ENCODE measurements at regions not wholly inside any gene's neighbourhood (a gene's known extent, or its start where the extent isn't known, plus 50 kb on each side); places are given as distances from the start of the nearest gene placed in this dataset.

- Mint-ChIP-seq H3K4me1 (no peaks in the 10 kb centered on the region), H3K36me3 (ENCODE audit: insufficient read depth in 1 of 3, low read depth in 3 of 3) (peaks cover 0 to 17% (median 6%) of the 10 kb centered on the region in 3 experiments; a peak in 2 of 7 replicates), H3K9me3 (peaks cover 8 to 15% of the 10 kb centered on the region in 2 experiments; a peak in 3 of 5 replicates), H3K27ac (peak overlapping the region in 1 of 3 experiments; percentile 62; a peak in 1 of 7 replicates), H3K27me3 (ENCODE audit: low read depth) (no peaks in the 10 kb centered on the region), H3K4me3 (no peak overlapping the region; a peak in 1 of 5 replicates)
- H3K79me2 ChIP-seq (ENCODE audit: insufficient read depth, low read length) = no peaks in the 10 kb centered on the region
- no peak for DNase-seq
- no peaks in the 10 kb centered on the region for H4K20me1 ChIP-seq (ENCODE audit: control insufficient read depth, insufficient read depth, insufficient read length)
- no peak overlapping the region for H4K91ac ChIP-seq (ENCODE audit: insufficient read length, low read depth, low read length)
- no peak overlapping the region for H3T11ph ChIP-seq (ENCODE audit: low read length)
- no peak overlapping the region for H2AK5ac ChIP-seq (ENCODE audit: insufficient read length, low read length)
- no peak overlapping the region for H3K27ac ChIP-seq (ENCODE audit: insufficient read length, low read depth, low read length)
- no peak overlapping the region for H3K4ac ChIP-seq (ENCODE audit: low read depth, low read length)
- no peak overlapping the region for H3K23ac ChIP-seq (ENCODE audit: insufficient read length, low read depth, low read length)
- no peak overlapping the region for H3K56ac ChIP-seq (ENCODE audit: insufficient read length, low read depth, low read length)
- H3K9ac ChIP-seq (ENCODE audit: extremely low read depth, insufficient read length, low read length) = no peak overlapping the region
- no peaks in the 10 kb centered on the region for H3K23me2 ChIP-seq (ENCODE audit: insufficient read length, low read depth, low read length, poor library complexity, severe bottlenecking)
- no peak overlapping the region for H3K14ac ChIP-seq (ENCODE audit: insufficient read depth, low read length)
- no peak overlapping the region for H2BK20ac ChIP-seq (ENCODE audit: low read depth, low read length, poor library complexity, severe bottlenecking)
- 100% methylated on average over 1 of the region's 2 CpGs for WGBS (ENCODE audit: extremely low coverage, insufficient read length, low lambda C conversion rate)
- H3K4me2 ChIP-seq (ENCODE audit: insufficient read depth, insufficient read length, low read length) = no peak overlapping the region
- H3K4me1 ChIP-seq (ENCODE audit: insufficient read depth, low read length) = no peaks in the 10 kb centered on the region; the same call in 1 of the 2 replicates
- no peak for TF ChIP-seq CTCF (conservative IDR thresholded peaks at IDR 0.05)
- H2BK12ac ChIP-seq (ENCODE audit: insufficient read length, low read depth, low read length) = no peak overlapping the region
- no peaks in the 10 kb centered on the region for H3K79me1 ChIP-seq (ENCODE audit: insufficient read depth, low read depth, low read length, poor library complexity, severe bottlenecking)
- H4K5ac ChIP-seq (ENCODE audit: insufficient read length, low read depth, low read length) = no peak overlapping the region
- no peak overlapping the region for H2BK120ac ChIP-seq (ENCODE audit: low read depth, low read length, poor library complexity, severe bottlenecking)
- H4K8ac ChIP-seq (replicated peaks; ENCODE audit: insufficient read length, low read depth, low read length) = no peak overlapping the region
- no peak overlapping the region for H2BK5ac ChIP-seq (ENCODE audit: insufficient read length, low read length)
- H2BK15ac ChIP-seq (ENCODE audit: low read depth, low read length) = no peak overlapping the region
- H3K18ac ChIP-seq (ENCODE audit: insufficient read length, low read depth, low read length) = no peak overlapping the region
- H2AFZ ChIP-seq (ENCODE audit: low read length) = no peak overlapping the region
- no peaks in the 10 kb centered on the region for H3K27me3 ChIP-seq (ENCODE audit: insufficient read depth, low read length)
- H3K9me3 ChIP-seq (ENCODE audit: control insufficient read depth, low read depth, low read length) = no peaks in the 10 kb centered on the region
Observed at GRCh38 chr15:56806148-56806536, 72.8 kb upstream of the ZNF280D start.
